GM19455 (cell line): ENCODE measurements at regions not wholly inside any gene's neighbourhood (a gene's known extent, or its start where the extent isn't known, plus 50 kb on each side); places are given as distances from the start of the nearest gene placed in this dataset.
A peak's percentile ranks its signal among the peaks of the same experiment; 100 is the strongest.
"Not testable (repeated sequence)": the region's sequence is repeated elsewhere in the genome, so short reads cannot be mapped to it uniquely, and the experiment has no call there.

Source experiments
- ATAC-seq: cut with Tn5 transposase; IDR thresholded peaks from one replicate; pipeline ENCODE4 v1.9.1; 2021; ENCODE audit not compliant: unreplicated experiment

DNA sequence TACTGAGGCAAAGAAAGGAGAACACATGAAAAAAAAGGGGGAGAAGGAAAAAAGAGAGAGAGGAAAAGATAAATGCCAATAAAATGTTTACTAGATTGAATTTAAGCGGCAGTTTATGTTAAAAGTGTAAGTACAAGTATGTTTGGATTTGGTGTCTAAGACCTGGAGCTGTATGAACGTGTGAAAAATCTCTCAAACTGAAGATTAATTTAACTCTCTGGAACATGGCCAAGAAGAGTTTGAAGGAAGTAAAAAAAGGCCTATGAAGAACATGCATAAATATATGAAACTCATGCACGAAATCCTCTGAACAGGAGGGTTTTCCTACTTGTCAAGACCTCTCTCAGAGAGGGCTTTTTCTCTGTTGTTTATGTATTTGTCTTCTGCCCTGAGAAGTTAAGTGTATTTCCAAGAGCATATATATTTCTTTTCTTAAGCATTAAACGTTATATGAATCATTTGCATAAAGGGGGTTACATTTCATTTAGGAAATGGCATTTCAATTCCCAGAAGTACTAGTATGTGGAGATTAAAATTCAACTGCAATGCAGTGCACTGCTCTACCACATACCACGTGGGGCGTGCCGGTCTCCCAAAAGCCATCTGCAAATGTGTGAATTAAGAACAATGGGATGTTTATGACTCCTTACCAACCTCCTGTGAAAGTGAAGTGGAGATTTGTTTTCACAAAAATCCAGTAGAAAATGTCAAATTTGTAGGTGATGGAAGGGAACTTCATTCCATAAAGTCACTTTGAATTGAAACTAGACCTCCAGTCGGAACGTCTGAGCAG is 281.1 kb upstream of the TRIB2 start:
- ATAC-seq = no peak

DNA sequence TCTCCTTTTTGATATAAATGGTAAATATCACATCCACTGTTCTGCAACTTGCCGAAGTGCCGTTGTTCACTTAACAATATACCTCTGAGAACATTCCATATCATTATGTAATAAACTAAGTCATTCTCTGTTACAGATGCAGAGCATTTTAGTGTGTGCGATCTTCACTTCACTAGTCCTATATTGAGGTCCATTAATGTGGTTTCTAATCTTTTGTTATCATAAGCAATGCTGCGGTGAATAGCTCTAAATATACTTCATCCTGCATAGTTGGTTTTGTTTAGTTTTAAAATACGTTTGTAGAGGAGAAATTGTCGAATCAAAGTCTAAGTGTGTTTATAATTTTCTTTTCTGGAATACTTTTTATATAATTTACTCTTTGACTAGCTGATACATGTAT is 280.3 kb upstream of the TRIB2 start:
- ATAC-seq = no peak

DNA sequence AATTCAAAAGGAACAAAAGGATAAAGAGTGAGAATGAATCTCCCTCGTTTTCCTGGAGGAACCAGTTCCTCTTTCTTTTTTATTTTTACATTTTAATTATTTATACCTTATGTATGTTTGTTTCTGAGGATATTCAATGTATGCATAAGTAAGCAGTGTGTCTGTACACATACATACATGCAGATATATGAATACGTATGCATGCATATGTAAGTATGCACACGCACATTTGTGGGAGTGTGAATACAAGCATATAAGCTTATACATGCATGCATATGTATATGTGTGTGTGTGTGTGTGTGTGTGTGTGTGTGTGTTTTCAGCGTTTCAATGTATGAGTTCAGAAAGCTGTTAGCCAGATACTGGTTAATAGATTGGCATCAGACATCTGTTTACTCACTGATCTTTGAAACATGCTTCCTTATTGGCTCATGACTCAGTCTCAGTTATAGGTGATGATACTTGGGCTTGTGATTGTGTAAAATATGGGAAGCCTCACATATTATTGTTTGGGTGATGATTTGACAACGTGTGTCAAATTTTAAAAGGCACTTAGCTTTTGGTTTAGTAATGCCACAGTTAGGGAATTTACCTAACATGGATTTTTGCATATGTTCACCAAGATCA is 279.7 kb upstream of the TRIB2 start:
- ATAC-seq = no peak

DNA sequence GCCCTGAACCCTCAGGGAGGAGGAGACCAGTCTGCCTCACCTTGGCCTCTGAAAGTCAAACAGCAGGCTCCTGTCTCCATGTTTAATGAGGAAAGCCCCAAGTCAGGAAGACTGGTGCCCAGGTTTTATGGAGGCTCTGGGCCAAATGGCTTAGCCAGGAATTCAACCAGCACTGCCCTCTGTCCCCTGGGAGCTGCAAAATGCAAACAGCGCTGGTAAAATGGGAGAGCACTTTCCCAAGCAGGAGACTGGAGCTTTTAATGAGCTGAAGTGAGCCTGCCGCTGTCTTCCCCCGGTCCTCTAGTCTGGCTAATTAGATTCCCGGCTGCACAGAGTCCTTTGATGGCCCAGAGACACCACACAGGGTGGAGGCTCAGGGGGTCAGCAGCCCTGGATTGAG is 276.0 kb upstream of the TRIB2 start:
- ATAC-seq = no peak

DNA sequence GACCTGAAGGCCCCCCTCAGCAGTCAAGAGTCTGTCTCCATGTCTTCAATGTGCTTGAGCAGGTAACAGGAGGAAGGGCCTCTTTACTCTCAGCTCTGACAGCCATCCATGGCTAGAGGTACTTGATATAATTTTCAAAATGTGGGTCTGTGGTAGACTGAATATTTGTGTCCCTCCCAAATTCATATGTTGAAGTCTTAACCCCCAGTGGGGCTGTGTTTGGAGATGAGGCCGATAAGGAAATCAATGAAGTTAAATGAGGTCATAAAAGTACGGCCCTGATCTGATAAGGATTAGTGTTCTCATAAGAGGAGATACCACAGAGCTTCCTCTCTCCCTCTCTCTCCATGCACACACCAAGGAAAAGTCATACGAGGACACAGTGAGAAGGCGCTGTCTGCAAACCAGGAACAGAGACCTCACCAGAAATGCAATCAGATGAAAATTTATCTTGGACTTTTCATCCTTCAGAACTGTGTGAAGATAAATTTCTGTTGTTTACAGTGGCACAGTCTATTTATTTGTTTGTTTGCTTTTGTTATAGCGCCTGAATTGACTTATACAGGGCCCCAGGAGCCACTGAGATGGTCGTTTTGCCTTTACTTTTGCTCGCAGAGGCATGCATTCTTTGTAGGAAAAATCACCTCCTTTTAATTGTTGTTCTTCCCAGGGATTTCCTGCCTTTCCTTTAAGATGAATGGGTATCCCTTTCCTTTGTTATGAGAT is 274.8 kb upstream of the TRIB2 start:
- no peak for ATAC-seq

DNA sequence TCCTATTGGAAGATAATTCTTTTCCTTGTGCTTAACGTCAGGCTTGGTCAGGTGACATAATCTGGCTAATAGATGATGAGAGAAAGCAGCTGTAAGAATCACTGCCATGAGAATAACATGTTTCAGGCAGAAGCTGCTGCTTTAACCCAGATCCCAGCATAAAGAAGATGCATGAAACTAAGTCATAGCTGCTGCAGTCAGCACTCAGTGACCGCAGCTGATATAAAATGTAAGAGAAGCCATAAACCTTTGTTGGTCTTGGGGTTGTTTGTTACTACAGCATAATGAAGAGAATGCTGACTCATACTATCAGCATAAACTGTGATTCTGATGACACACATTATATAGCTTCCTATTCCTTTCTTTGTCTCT is 274.3 kb upstream of the TRIB2 start:
- ATAC-seq = no peak

DNA sequence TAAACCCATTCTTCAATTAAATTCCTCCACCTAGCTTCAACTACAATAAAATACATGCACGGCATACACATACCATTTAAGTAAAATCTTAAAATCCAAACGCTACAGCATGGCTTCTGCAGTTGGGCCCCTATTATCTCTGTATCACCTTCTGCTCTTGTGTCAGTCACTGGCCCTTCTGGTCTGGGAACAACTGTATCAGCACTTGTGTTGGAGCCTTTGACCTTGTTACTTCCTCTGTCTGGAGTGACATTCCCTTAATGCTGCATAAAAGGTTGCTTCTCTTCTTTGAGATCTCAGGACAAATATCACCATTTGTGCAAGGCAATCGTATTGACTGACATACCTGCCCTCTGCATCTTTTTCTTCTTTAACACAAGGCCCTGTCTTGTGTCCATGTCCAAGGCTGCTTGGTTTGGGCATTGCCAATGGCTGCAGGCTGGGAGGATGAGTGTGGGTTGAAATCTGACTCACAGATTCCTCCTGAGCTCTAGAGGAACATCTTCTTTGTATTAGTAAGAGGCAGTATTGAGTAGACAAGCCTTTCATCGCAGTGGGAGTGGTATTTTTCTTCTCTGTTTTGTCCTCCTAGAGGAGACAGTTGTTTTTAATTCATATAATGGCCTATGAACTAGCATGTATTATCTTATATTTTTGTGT is 267.8 kb upstream of the TRIB2 start:
- no peak for ATAC-seq

DNA sequence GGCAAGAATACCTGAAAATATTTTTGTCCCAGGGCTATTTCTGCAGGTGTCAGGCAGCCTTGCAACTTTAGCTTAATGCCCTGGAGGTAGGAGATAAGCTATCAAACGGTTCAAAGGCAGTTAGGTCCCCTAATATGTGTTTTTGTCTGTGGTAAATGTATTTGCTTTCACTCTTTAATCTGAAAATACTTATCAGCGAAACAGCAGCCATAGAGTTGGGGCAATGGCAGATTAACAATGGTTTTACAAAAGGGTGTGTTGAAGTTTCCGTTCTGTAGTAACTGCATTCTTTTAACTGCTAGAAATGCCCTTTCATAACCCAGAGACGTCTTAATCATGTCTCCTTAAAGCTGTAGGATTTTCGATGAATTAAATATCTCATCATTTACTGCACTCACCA is 265.0 kb upstream of the TRIB2 start:
- ATAC-seq = no peak

DNA sequence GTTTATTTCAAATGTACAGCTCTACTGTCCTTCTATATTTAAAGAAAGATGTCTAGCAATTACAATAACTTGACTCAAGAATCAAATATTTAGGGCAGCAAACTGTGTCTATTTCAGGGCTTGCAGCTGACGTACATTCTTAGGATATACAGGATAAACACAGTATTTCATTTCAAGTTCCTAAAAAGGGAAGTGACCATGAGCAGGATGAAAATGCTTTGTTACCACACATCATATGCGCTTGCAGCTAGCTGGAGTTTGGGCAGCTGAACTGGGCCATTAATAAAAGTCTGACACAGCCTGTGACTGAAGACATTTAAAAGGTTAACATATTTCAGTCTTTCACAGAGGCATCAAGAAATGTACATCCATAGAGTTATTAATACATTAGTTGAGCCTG is 264.6 kb upstream of the TRIB2 start:
- no peak for ATAC-seq

DNA sequence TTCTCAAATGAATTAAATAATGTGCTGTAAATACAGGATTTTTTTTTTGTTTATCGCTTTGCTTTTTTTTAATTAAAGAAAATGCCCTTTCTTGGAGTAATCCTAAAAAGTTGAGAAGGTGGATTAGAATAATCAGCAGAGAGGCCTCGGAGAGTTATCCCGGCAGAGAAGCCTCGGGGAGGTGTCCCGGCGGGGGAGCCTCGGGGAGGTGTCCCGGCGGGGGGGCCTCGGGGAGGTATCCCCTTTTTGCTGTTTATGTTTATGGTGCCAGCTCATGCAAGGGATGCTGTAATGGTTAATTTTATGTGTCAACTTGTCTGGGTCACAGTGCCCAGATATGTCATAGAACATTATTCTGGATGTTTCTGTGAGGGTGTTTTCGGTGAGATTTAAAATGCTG is 263.0 kb upstream of the TRIB2 start:
- ATAC-seq = no peak

DNA sequence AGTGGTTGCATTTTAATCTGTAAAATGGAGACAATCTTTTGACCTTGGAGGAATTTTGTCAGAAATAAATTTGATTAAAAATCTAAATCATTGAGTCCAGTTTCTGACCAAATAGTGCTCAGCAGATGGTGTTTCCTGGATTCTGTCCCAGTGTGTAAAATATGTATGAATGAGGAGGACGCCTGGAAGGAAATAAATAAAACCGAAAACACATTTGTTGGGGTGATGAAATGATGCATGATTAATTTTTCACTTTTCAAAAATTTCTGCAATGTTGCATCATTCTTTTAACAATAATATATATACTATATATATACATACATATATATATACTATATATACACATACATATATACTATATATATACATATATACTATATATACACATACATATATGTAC is 261.1 kb upstream of the TRIB2 start:
- ATAC-seq = no peak

DNA sequence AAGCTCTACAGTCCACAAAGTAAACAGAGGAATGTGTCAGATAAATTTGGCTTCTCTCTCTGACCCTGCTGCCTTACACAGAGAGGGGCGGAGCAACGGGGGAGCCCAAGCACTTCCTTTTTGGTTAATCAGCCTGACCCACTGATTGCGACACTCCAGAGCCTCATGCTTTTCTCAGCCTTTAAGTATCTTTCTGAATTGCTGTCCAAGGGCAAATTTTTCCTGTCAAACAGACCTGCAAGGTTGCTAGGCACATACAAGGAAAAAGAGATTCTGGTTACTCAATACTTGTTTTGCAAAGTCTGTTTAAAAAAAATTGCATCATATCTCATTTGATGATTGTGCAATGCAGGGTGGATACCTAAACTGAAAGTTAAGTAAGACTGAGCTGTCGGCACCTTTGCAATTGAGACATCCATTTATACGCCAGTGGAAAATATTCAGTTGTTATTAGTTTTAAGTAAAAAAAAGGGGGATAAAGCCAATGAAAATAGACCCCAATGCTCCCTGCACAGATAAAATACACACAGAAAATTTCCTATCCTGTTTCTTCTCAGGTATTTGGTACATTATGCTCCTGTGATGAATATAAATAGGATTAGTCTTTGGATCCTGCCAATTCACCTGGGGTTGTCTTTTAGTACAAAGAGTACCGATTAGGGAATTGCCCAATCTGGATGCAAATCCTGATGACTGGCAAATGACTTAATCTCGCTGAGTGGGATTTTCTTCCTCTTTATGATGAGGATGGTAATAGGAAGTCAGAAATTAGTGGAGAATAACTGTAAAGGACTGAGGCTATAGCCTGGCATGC is 260.2 kb upstream of the TRIB2 start:
- peak; percentile 97 for ATAC-seq

DNA sequence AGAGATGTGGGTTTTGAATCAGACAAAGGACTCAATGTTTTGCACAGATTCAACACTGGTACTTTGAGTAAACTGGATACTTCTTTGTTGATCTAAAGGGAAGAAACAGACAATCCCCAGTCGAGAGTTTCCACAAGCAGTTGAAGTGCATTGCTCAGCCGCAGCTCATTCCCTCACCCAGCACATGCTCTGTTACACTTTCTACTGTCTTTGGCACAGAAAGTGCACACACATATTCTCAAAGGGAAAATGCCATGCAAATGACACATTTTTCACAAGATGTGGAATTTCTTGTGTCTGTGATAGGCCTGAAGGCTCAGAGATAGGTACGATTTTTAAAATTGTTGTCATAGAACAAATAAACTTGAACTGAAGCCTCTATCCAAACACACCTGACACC is 258.9 kb upstream of the TRIB2 start:
- no peak for ATAC-seq

DNA sequence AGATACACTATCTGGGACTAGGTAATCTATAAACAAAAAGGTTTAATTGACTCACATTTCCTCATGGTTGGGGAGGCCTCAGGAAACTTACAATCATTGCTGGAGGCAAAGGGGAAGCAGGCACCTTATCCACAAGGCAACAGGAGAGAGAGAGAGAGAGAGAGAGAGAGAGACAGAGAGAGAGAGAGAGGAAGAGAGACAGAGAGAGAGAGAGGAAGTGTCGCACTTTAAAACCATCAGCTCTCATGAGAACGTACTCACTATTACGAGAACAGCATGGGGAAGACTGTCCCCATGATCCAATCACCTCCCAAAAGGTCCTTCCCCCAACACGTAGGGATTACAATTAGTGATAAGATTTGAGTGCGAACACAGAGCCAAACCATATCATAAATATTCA is 253.5 kb upstream of the TRIB2 start:
- ATAC-seq = no peak

DNA sequence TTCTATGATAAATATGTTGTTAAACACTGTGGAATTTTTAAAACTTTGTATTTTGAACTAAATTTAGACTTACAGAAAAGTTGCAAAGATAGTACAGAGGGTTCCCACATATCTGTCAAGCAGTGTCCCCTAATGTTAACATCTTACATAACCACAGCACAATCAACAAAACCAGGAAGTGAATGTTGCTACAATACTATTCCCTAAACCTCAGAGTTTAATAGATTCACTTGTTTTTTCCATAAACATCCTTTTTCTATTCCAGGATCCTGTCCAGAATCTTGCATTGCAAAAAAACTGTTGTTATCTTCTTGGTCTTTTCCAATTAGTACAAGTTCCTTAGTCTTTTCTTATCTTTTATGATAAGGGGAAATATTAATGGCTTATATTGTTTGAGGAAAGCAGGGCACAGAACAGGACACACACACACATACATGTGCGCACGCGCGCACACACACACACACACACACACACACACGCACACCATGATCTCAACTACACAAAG is 251.1 kb upstream of the TRIB2 start:
- no peak for ATAC-seq

DNA sequence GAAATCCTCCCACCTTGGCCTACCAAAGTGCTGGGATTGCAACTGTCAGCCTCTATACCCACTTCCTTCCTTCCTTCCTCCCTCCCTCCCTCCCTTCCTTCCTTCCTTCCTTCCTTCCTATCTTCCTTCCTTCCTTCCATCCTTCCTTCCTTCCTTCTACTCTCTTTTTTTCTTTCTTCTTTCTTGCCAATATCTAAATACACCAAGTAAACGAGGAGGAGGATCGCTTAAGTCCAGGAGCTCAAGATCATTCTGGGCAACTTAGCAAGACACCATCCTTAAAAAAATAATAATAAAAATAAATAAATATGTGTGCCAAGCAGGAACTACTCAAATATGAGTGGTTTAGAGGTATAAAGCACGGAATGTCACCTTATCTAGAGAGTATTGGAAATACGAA is 249.4 kb upstream of the TRIB2 start:
- ATAC-seq = no peak

DNA sequence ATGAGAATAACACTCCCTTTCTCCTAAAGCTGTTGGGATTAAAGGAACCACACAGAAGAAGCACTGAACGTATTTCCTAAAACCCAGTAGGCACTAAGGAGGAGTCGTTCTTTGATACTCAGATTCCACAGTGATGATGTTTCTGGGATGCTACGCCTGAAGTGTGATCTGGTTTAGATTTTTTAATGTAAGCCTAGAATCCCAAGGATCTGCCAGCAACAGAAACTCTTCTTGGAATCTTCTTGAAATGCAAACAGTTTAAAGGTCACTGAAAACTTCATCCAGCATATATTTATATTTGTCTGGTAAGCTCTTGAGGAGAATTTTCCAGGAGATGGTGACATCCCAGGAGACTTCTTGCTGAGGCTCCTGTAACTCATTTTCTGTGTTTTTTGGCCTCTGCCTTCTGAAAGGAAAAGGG is 247.6 kb upstream of the TRIB2 start:
- ATAC-seq = no peak

DNA sequence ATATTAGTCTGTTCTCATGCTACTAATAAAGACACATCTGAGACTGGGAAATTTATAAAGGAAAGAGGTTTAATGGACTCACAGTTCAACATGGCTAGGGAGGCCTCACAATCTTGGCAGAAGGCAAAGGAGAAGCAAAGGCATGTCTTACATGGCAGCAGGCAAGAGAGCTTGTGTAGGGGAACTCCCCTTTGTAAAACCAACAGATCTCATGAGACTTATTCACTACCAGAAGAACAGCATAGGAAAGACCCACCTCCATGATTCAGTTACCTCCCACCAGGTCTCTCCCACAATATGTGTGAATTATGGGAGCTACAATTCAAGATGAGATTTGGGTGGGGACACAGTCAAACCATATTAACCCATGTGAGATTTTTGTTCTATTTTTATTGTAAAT is 244.5 kb upstream of the TRIB2 start:
- ATAC-seq = not testable (repeated sequence)

DNA sequence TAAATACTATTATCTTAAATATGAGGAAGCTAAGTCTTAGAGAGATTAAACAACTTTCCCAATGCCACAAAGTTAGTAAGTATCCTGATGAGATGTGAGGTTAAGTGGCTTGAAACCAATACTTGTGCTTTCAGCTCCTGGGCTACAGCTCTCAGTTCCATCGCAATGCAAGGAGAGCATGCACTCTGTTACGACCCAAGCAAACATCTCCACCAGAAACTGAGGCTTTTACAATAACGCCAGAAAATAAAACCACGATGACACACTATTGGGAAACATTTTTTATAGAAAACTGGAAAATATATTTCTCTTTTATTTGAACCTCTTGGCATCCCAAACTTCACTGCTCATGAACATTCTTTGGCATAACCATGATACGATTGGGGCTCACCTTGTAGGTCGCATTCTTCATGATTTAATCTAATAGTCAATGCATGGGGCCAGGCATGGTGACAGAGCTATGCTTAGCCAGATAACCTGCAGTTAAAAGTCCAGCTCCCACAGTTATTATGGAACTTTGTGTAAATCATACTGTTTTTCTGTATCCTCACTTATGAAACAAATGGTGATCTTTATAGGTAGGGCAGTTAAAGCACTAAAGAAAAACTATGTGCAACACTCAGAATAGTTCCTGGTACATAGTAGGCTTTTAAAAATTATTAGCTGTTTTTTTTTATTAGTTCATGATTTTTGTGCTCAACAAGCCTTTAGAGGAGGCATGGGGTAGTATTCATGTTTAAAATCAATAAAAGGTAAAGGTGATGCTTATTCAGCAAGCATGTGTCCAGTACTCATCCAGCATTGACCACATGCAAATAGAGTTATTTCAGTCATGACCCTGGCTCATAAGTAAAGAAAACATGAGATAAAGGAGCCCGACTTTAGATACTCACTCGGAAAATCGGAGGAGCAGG is 238.3 kb upstream of the TRIB2 start:
- no peak for ATAC-seq
